ENCODE measurements at regions not wholly inside any gene's neighbourhood (a gene's known extent, or its start where the extent isn't known, plus 50 kb on each side); places are given as distances from the start of the nearest gene placed in this dataset.

DNA sequence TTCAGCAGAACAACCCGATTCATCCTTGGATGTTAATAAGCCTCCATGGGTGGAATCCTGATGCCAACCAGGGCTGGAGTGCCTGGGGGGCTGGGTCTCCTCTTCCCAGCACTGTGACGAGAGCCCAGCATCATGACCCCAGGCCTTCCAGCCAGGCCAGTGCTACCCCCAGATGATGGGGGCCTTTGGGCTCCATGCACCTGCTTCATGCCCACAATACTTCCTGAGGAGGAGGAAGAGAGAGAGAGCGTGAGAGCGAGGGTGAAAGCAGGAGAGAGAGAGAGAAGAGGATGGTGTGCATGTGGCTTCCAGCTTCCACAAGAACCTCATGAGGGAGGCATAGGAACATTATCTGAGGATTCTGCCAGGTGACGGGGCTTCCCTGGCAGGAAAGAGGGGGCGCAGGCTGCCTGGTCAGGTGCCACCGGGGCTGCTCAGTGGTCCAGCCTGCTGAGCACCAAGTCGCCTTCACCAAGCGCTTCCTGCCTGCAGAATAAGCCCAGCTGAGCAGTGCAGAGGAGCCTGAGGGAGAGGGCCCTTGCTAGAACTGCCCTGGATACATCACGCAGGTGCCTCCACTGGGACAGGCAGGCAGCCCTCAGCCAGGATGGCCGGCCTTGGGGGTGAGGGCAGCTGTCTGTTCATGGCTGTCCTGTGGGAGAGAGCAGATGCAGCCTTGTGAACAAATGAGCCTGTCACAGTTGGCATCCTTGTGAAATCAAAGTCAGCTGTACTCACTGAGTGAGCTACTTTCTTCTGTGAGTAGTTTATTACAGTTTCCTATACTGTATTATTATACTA lies 243.3 kb upstream of the B3GAT1 start:
- H3K27ac Mint-ChIP-seq = no peak overlapping the region
- DNase-seq (ENCODE audit: low spot score) (no peak), ATAC-seq (no peak)
- H3K9me3 Mint-ChIP-seq = peaks cover 4% of the 10 kb centered on the region
- H3K27me3 Mint-ChIP-seq = peaks cover 23 to 25% of the 10 kb centered on the region in 2 donors
- H3K36me3 Mint-ChIP-seq = no peaks in the 10 kb centered on the region
- H3K4me1 Mint-ChIP-seq (ENCODE audit: low read depth in 2 of 2) = peaks cover 4 to 6% of the 10 kb centered on the region in 2 donors
- H3K4me3 Mint-ChIP-seq = no peak overlapping the region

DNA sequence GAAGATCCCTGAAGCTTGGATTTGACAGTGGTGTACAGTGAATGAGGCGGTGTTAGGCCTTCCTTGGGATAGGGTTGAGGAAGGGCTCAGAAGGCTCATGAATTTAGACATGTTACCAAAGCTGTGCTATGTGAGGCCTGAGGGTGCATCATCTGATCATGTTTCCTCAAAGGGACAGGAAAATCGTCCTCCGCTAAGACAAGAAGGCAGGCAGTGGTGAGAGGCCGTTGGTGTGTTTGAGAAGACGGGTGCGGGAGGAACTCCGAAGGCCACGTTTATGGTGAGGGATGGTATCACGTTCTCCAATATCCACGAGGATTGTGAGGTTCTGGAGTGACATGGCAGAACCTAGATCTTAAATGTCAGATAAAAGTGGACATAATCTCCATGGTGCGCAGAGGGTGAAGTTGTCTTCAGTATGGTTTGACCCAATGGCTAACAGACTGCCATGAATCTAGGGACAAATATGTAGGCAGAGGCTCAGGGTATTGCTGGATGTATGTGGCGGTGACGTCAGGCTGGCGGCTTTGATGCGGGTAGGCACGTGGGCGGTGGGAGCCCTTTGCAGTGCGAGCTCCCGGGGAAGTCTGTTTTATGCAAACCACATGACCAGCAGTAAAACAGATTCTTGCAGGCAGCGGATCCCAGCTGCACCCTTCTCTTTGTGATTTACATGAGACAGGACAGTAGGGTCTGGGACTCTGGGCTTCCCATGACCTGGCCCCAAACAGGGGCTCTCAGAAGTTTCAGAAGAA lies 242.3 kb upstream of the B3GAT1 start:
- Mint-ChIP-seq H3K4me3 (no peak overlapping the region), H3K4me1 (ENCODE audit: low read depth in 2 of 2) (peaks cover 4 to 6% of the 10 kb centered on the region in 2 donors), H3K36me3 (no peaks in the 10 kb centered on the region), H3K27me3 (peaks cover 28 to 31% of the 10 kb centered on the region in 2 donors), H3K9me3 (peaks cover 4% of the 10 kb centered on the region), H3K27ac (no peak overlapping the region)
- DNase-seq (ENCODE audit: low spot score) (no peak), ATAC-seq (no peak)

DNA sequence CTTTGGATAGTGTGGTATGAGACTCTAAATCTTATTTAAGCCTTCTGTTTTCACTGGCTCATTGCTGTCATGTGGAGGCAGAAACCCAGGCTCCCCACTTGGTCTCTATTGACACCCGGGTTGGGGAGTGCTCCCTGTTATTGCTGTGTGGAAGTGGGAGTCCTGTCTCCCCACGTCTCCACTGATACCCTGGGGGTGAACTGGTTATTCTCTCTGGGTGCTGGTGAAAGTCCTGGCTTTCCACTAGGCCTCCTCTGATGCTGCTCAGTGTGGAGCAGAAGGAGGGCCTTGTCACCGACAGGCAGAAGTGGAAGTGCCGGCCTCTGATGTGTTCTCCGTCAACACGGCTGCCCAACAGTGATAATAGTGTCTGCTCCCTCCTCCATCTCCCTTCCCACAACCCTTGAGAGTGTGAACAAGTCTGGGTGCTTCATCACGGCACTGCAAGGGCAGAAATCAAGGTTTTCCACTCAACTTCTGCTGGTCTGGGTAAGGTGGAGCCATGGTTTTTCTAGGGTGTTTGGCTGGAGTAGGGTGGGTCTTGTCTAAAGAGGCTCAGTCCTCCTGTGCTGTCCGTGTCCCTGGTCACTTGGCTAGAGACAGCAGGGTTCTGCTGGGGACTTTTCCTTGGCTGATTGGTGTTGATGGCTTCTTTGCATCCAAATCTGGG lies 240.7 kb upstream of the B3GAT1 start:
- peaks cover 4 to 6% of the 10 kb centered on the region in 2 donors for H3K4me1 Mint-ChIP-seq (ENCODE audit: low read depth in 2 of 2)
- H3K27me3 Mint-ChIP-seq = peaks cover 35 to 36% of the 10 kb centered on the region in 2 donors
- no peak overlapping the region for H3K27ac Mint-ChIP-seq
- H3K4me3 Mint-ChIP-seq = no peak overlapping the region
- DNase-seq (ENCODE audit: low spot score) = no peak
- H3K9me3 Mint-ChIP-seq = peaks cover 4% of the 10 kb centered on the region
- ATAC-seq = no peak
- H3K36me3 Mint-ChIP-seq = no peaks in the 10 kb centered on the region

GRCh38 chr11:134647066-134647743 lies 235.2 kb upstream of the B3GAT1 start:
- no peak overlapping the region for H3K27ac Mint-ChIP-seq
- H3K4me3 Mint-ChIP-seq = no peak overlapping the region
- peaks cover 26 to 35% of the 10 kb centered on the region in 2 donors for H3K27me3 Mint-ChIP-seq
- DNase-seq (ENCODE audit: low spot score) (no peak), ATAC-seq (peak; percentile 13 to 29)
- H3K9me3 Mint-ChIP-seq = no peaks in the 10 kb centered on the region
- H3K4me1 Mint-ChIP-seq (ENCODE audit: low read depth in 2 of 2) = no peaks in the 10 kb centered on the region
- no peaks in the 10 kb centered on the region for H3K36me3 Mint-ChIP-seq

DNA sequence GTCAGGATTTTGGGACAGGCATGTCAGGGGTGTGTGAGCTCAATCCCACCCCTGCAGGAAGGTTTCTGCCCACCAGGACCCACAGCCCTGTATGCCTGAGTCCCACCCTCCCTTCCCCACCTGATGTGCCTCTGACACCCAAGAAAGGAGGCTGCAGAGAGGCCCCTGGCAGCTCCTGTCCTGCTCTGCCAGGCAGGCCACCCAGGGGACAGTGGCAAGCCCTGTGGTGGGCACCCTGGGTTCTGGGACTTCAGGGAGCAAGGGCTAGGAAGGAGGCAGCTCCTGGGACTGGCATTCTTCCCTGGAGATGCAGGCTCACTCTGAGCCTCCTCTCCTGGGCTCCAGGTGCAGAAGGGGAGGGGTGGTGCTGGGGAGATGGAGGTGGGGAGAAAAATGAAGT lies 234.5 kb upstream of the B3GAT1 start:
- H3K9me3 Mint-ChIP-seq = no peaks in the 10 kb centered on the region
- no peaks in the 10 kb centered on the region for H3K36me3 Mint-ChIP-seq
- H3K27me3 Mint-ChIP-seq = peaks cover 22 to 28% of the 10 kb centered on the region in 2 donors
- ATAC-seq = no peak
- H3K27ac Mint-ChIP-seq = no peak overlapping the region
- DNase-seq (ENCODE audit: low spot score) = no peak
- H3K4me1 Mint-ChIP-seq (ENCODE audit: low read depth in 2 of 2) = no peaks in the 10 kb centered on the region
- H3K4me3 Mint-ChIP-seq = no peak overlapping the region

DNA sequence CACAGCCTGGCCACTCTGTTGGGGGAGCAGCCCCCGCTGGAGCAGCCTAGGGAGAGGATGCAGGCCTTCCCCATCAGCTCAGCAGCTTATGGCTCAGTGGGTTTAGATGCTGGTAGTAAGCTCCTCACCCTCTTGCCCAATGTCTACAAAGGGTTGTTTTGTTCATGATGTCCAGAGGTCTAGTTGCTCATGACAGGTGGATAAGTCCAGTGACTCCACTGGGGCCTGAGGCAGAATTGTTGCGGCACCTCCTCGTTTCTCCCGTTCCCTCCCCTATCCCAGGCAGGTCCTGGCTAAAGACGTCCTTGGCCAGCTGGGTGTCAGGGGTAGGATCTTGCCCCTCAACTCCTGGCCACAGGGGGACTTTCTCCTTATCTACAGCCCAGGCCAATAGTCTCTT lies 233.5 kb upstream of the B3GAT1 start:
- Mint-ChIP-seq H3K4me1 (ENCODE audit: low read depth in 2 of 2) (no peaks in the 10 kb centered on the region), H3K4me3 (no peak overlapping the region), H3K27ac (no peak overlapping the region), H3K9me3 (no peaks in the 10 kb centered on the region), H3K27me3 (peaks cover 22% of the 10 kb centered on the region in 2 donors), H3K36me3 (no peaks in the 10 kb centered on the region)
- ATAC-seq (no peak), DNase-seq (ENCODE audit: low spot score) (no peak)

GRCh38 chr11:134644476-134645456 lies 232.7 kb upstream of the B3GAT1 start:
- H3K4me1 Mint-ChIP-seq (ENCODE audit: low read depth in 2 of 2) = no peaks in the 10 kb centered on the region
- H3K36me3 Mint-ChIP-seq = no peaks in the 10 kb centered on the region

DNA sequence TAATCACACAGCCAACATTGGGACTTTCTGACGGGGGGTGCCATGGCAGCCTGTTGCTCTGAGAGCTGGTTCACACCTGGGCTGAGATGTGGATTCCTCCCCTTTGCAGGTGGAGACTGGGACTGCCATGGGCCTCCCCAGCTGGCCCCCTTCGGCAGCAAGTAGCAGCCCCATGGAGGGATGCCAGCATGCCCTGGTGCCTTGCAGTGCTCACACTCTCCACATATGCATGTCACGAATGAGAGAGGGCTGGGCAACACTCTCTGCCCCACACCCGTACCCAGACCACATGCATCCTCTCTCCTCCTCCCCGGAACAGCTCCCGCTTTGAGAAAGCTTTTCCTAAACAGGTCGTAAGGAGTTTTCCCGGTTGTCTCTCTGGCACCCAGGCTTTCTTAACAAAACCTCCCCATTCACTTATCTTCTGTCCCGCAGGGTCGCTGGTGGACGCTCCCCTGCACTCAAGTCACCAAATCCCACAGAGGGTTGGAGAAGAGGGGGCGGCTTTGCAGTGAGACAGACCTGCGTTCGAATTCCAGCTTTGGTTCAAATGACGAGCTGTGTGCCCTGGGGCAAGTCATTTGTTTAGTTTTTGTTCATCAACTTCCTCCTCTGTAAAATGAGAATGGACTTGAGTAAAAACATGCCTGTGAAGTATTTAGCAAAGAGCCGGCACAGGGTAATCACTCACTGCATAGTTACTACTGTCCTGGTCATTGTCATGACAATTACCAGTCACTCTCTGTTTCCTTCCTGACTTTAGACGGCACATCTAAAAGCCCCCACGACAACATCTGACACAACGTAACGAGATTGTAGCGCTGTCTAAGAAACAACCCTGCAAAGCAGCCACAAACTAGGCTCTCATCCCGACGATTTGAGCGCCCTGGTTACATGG lies 231.3 kb upstream of the B3GAT1 start:
- DNase-seq (ENCODE audit: low spot score) (no peak), ATAC-seq (no peak)
- Mint-ChIP-seq H3K36me3 (no peaks in the 10 kb centered on the region), H3K9me3 (no peaks in the 10 kb centered on the region), H3K27ac (no peak overlapping the region), H3K4me3 (no peak overlapping the region), H3K4me1 (ENCODE audit: low read depth in 2 of 2) (no peaks in the 10 kb centered on the region), H3K27me3 (peaks cover 11 to 14% of the 10 kb centered on the region in 2 donors)

More at GRCh38 chr11:134644476-134645456, 232.7 kb upstream of the B3GAT1 start:
- ATAC-seq = peak in 1 of 2 donors; percentile 3
- no peak overlapping the region for H3K4me3 Mint-ChIP-seq
- H3K27ac Mint-ChIP-seq = no peak overlapping the region
- no peaks in the 10 kb centered on the region for H3K9me3 Mint-ChIP-seq
- DNase-seq (ENCODE audit: low spot score) = no peak
- H3K27me3 Mint-ChIP-seq = peaks cover 15 to 17% of the 10 kb centered on the region in 2 donors

DNA sequence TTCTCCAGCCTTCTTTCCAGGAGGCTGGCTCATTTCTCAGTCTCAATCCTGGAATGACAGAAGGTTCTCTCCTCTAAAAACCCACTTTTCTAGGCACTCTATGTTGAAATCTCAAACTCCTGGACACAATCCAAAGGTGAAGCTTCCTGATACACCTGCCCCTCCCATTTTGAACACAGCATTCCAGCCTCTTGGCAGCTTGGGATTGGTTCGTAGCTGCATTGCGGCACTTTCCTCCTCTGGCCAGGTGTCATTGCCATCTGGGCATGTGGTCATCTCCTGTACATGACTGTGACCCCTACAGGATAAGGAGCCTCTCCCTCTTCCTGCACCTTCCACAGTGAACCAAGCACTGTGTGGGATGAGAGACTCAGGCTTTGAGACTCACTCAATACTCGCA lies 230.2 kb upstream of the B3GAT1 start:
- Mint-ChIP-seq H3K4me1 (ENCODE audit: low read depth in 2 of 2) (no peaks in the 10 kb centered on the region), H3K27ac (no peak overlapping the region), H3K4me3 (no peak overlapping the region), H3K36me3 (no peaks in the 10 kb centered on the region), H3K9me3 (no peaks in the 10 kb centered on the region), H3K27me3 (peaks cover 8 to 14% of the 10 kb centered on the region in 2 donors)
- ATAC-seq = no peak
- DNase-seq (ENCODE audit: low spot score) = no peak

GRCh38 chr11:134640971-134641968 lies 229.2 kb upstream of the B3GAT1 start:
- Mint-ChIP-seq H3K36me3 (no peaks in the 10 kb centered on the region), H3K4me1 (ENCODE audit: low read depth in 2 of 2) (no peaks in the 10 kb centered on the region), H3K27ac (no peak overlapping the region), H3K9me3 (no peaks in the 10 kb centered on the region), H3K4me3 (no peak overlapping the region), H3K27me3 (peaks cover 15 to 17% of the 10 kb centered on the region in 2 donors)
- DNase-seq (ENCODE audit: low spot score) (no peak), ATAC-seq (no peak)

DNA sequence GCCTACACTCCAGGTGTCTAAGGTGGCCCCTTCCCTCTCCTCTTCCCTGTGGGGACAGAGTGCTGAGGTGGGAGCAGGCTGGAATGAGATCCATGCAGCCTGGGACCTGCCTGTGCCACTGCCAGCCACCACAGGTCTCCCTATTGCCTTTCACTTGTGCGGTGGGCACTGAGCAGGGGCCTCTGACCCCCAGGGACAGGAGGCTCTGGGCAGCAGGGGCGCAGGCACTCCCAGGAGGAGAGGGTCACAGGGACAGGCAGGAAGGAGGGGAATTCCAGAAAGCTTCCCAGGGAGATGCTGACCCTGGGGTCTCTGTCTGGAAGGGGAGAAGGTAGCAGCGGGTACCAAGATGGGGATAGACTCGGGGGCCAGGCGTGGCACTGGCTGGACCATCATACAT lies 228.5 kb upstream of the B3GAT1 start:
- Mint-ChIP-seq H3K4me1 (ENCODE audit: low read depth in 2 of 2) (no peaks in the 10 kb centered on the region), H3K36me3 (no peaks in the 10 kb centered on the region), H3K9me3 (no peaks in the 10 kb centered on the region), H3K27ac (no peak overlapping the region), H3K27me3 (peaks cover 19 to 20% of the 10 kb centered on the region in 2 donors), H3K4me3 (no peak overlapping the region)
- no peak for DNase-seq (ENCODE audit: low spot score)
- no peak for ATAC-seq

Data from natural killer cell treated with Interleukin-12 subunit alpha and Interleukin-12 subunit beta and Interleukin-15 and Interleukin-18, amount 100 ng/mL, for 72 hours (primary cell).